SU-DHL-6 (cell line): ENCODE measurements at regions not wholly inside any gene's neighbourhood (a gene's known extent, or its start where the extent isn't known, plus 50 kb on each side); places are given as distances from the start of the nearest gene placed in this dataset.

Source experiments
- H2AFZ ChIP-seq: fragments of 200-600 bp; sonication (generic); 2 replicates; pipeline ENCODE4 v1.6.1; 2014; ENCODE audit warnings: low read depth, mild to moderate bottlenecking, moderate library complexity, mixed read lengths, antibody characterized with exemption, low read length; ENCODE audit not compliant: severe bottlenecking
- H3F3A ChIP-seq: fragments of 200-600 bp; shearing (Covaris generic); 2 replicates; pipeline ENCODE4 v1.6.0; 2016; ENCODE audit warnings: antibody characterized with exemption, mild to moderate bottlenecking; ENCODE audit not compliant: insufficient read depth
- H3K27ac ChIP-seq: fragments of 200-600 bp; sonication (generic); 2 replicates; pipeline ENCODE4 v1.5.1; 2016; ENCODE audit warnings: low read depth, mild to moderate bottlenecking, low read length, moderate library complexity, mixed read lengths
- H3K27me3 ChIP-seq: fragments of 200-600 bp; sonication (generic), shearing (Covaris generic); 2 replicates; pipeline ENCODE4 v1.6.0; 2014; ENCODE audit warnings: mild to moderate bottlenecking, low read length
- H3K36me3 ChIP-seq: fragments of 200-600 bp; sonication (generic); 2 replicates; pipeline ENCODE4 v1.6.1; 2014; ENCODE audit warnings: mild to moderate bottlenecking, low read length, mixed read lengths
- H3K4me2 ChIP-seq: fragments of 300-600, 200-600 bp; shearing (Covaris generic), sonication (generic); 2 replicates; pipeline ENCODE4 v1.6.0; 2014; ENCODE audit warnings: low read length, low read depth, mild to moderate bottlenecking; ENCODE audit not compliant: poor library complexity, severe bottlenecking
- H3K4me3 ChIP-seq: fragments of 200-600 bp; sonication (generic); 2 replicates; pipeline ENCODE4 v1.5.1; 2014; ENCODE audit warnings: antibody characterized with exemption, low read length, mild to moderate bottlenecking, mixed read lengths; ENCODE audit not compliant: insufficient read depth, poor library complexity, severe bottlenecking
- H3K79me2 ChIP-seq: fragments of 200-600 bp; sonication (generic); 2 replicates; pipeline ENCODE4 v1.6.1; 2014; ENCODE audit warnings: mild to moderate bottlenecking, low read length, moderate library complexity; ENCODE audit not compliant: insufficient read depth
- H3K9ac ChIP-seq: fragments of 200-600 bp; sonication (generic); 2 replicates; pipeline ENCODE4 v1.7.0; 2014; ENCODE audit warnings: mild to moderate bottlenecking, low read length
- H3K9me2 ChIP-seq: fragments of 200-600 bp; sonication (generic); replicated peaks from 2 replicates; pipeline ENCODE4 v1.6.1; 2014; ENCODE audit warnings: low read length; ENCODE audit not compliant: insufficient read depth
- H3K9me3 ChIP-seq: fragments of 200-600 bp; sonication (generic); 2 replicates; pipeline ENCODE4 v1.6.1; 2014; ENCODE audit warnings: low read length, mixed read lengths; ENCODE audit not compliant: insufficient read depth
- H4K20me1 ChIP-seq: fragments of 200-600 bp; sonication (generic); 2 replicates; pipeline ENCODE4 v1.6.1; 2014; ENCODE audit warnings: low read depth, mild to moderate bottlenecking, antibody characterized with exemption, low read length, moderate library complexity, mixed read lengths
- EZH2phosphoT487 ChIP-seq: fragments of 200-600 bp; sonication (generic), shearing (Covaris generic); conservative IDR thresholded peaks from 2 replicates; pipeline ENCODE4 v1.6.1; 2018; ENCODE audit warnings: mild to moderate bottlenecking, antibody characterized with exemption, low read length, moderate library complexity, mixed read lengths
- TF ChIP-seq, protein P1 (sequence below): fragments of 200-600 bp; sonication (generic); IDR thresholded peaks from one replicate; pipeline ENCODE4 v1.5.1; 2017; ENCODE audit warnings: antibody characterized with exemption, mild to moderate bottlenecking, low read length, moderate library complexity; ENCODE audit not compliant: insufficient read depth, poor library complexity, severe bottlenecking

DNA sequence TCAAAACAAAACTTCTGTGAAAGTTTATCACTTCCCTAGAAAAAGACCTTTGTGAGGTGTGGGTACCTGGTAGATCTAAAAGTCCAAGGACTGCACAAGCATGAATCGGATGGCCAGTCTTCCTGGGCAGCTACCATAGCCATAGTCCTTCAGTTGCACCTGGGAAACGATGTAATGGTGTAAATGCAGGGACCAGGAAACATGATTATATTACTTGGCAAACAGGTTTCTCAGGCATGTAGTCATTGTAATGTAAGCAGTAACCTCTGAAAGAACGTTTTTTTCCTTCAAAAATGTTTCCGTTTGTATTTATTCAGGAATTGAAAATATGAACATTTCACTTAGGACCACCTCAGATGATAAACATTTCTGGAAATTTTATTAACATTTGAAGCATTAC, 433.4 kb downstream of the DTWD2 start:
- H4K20me1 ChIP-seq = no peaks in the 10 kb centered on the region
- no peak overlapping the region for H3K4me2 ChIP-seq
- H3F3A ChIP-seq = no peaks in the 10 kb centered on the region
- H3K9me2 ChIP-seq = no peaks in the 10 kb centered on the region
- no peaks in the 10 kb centered on the region for H3K36me3 ChIP-seq
- no peaks in the 10 kb centered on the region for H3K9me3 ChIP-seq
- H3K27me3 ChIP-seq = no peaks in the 10 kb centered on the region
- H3K4me3 ChIP-seq = no peak overlapping the region
- no peak for TF ChIP-seq EZH2phosphoT487
- TF ChIP-seq, protein P1, sequence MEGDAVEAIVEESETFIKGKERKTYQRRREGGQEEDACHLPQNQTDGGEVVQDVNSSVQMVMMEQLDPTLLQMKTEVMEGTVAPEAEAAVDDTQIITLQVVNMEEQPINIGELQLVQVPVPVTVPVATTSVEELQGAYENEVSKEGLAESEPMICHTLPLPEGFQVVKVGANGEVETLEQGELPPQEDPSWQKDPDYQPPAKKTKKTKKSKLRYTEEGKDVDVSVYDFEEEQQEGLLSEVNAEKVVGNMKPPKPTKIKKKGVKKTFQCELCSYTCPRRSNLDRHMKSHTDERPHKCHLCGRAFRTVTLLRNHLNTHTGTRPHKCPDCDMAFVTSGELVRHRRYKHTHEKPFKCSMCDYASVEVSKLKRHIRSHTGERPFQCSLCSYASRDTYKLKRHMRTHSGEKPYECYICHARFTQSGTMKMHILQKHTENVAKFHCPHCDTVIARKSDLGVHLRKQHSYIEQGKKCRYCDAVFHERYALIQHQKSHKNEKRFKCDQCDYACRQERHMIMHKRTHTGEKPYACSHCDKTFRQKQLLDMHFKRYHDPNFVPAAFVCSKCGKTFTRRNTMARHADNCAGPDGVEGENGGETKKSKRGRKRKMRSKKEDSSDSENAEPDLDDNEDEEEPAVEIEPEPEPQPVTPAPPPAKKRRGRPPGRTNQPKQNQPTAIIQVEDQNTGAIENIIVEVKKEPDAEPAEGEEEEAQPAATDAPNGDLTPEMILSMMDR = no peak
- H3K79me2 ChIP-seq = no peaks in the 10 kb centered on the region
- no peak overlapping the region for H3K9ac ChIP-seq
- no peak overlapping the region for H3K27ac ChIP-seq
- H2AFZ ChIP-seq = no peak overlapping the region

DNA sequence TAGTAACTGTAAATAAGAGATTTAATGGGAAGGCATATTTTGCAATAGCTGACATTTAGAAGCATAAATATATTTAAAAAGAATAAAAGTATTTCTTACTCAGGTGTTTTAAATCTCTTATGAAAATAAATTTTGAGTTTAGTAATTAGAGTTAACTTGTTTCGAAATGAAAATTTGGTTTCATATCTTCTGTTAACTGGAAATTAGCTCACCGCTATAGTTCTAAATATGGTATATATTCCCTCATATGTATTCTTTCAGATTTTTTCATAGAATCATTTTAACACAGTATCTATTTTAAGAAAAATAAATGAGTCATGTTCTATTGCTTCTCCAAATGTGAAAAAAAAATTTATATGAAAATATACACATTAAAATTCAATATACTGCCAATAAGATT, 434.1 kb downstream of the DTWD2 start:
- Histone ChIP-seq H3K27me3 (no peaks in the 10 kb centered on the region), H3K9me3 (no peaks in the 10 kb centered on the region), H3K4me2 (no peak overlapping the region), H3K9ac (no peak overlapping the region), H2AFZ (no peak overlapping the region), H3K27ac (no peak overlapping the region), H3K36me3 (no peaks in the 10 kb centered on the region), H3K9me2 (no peaks in the 10 kb centered on the region), H3K79me2 (no peaks in the 10 kb centered on the region), H4K20me1 (no peaks in the 10 kb centered on the region), H3F3A (no peaks in the 10 kb centered on the region), H3K4me3 (no peak overlapping the region)
- no peak for TF ChIP-seq EZH2phosphoT487
- TF ChIP-seq, protein P1 = no peak

DNA sequence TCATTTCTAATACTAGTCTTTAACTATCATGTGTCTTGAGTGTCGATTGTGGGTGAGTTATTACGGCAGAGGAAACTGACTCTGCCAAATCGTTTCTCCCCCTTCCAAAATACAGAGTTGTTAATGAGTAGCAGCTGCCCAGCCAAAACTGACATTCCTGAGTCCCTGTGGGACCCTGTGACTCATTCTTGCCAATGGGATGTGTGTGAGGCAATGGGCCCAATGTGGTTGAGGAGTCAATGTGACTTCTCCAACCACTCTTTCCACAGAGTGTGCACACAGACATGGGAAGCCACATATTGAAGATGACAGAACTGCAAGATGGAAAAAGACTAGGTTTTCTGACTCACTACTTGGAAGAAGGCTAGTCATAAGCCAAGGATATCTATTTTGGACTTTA, 434.7 kb downstream of the DTWD2 start:
- no peaks in the 10 kb centered on the region for H4K20me1 ChIP-seq
- H3K4me3 ChIP-seq = no peak overlapping the region
- TF ChIP-seq EZH2phosphoT487 = no peak
- TF ChIP-seq, protein P1 = no peak
- H3F3A ChIP-seq = no peaks in the 10 kb centered on the region
- no peaks in the 10 kb centered on the region for H3K36me3 ChIP-seq
- H3K4me2 ChIP-seq = no peak overlapping the region
- H3K27ac ChIP-seq = no peak overlapping the region
- no peaks in the 10 kb centered on the region for H3K27me3 ChIP-seq
- H2AFZ ChIP-seq = no peak overlapping the region
- no peaks in the 10 kb centered on the region for H3K9me2 ChIP-seq
- no peak overlapping the region for H3K9ac ChIP-seq
- no peaks in the 10 kb centered on the region for H3K9me3 ChIP-seq
- no peaks in the 10 kb centered on the region for H3K79me2 ChIP-seq
